Stomach (tissue), 8 donors: ENCODE measurements at regions not wholly inside any gene's neighbourhood (a gene's known extent, or its start where the extent isn't known, plus 50 kb on each side); places are given as distances from the start of the nearest gene placed in this dataset.

Experiments
- DNase-seq, 2 donors: peaks; one replicate each; pipeline versions ENCODE4 v3.0.0 to v3.0.0-alpha.2; 2013 to 2019
- H3K27ac ChIP-seq, 5 donors: fragments of 200-600 bp in 4 of 5; sonication (generic) in 4 of 5; one replicate each; pipeline ENCODE4 v1.5.1; 2013 to 2019; ENCODE audit warnings: mild to moderate bottlenecking in 1 of 5, moderate library complexity in 1 of 5
- H3K27me3 ChIP-seq, 3 donors: fragments of 200-600 bp; sonication (generic); one replicate each; pipeline ENCODE4 v1.5.1; 2017 to 2019; ENCODE audit warnings: mixed run types in 1 of 3
- H3K36me3 ChIP-seq, 4 donors: fragments of 200-600 bp; sonication (generic); 1 replicate in 3 of 4; 2 replicates in 1 of 4; pipeline ENCODE4 v1.5.1; 2016 to 2019
- H3K4me1 ChIP-seq, 4 donors: fragments of 200-600 bp; sonication (generic); one replicate each; pipeline ENCODE4 v1.5.1; 2016 to 2019
- H3K4me3 ChIP-seq, 4 donors: fragments of 200-600 bp; sonication (generic) in 3 of 4; one replicate each; pipeline ENCODE4 v1.5.1; 2016 to 2019; ENCODE audit warnings: mild to moderate bottlenecking in 1 of 4
- H3K9me3 ChIP-seq, 4 donors: fragments of 200-600 bp; sonication (generic); one replicate each; pipeline ENCODE4 v1.5.1; 2016 to 2019
- EP300 ChIP-seq: sonication (generic); formaldehyde crosslinking; IDR thresholded peaks from one replicate; pipeline ENCODE4 v1.6.1; 2017; ENCODE audit warnings: antibody characterized with exemption
- POLR2A ChIP-seq, 4 donors: fragments of 450-650 bp; IDR thresholded peaks; one replicate each; pipeline ENCODE4 v1.6.1; 2016; ENCODE audit warnings: antibody characterized with exemption in 4 of 4, control low read depth in 2 of 4, mild to moderate bottlenecking in 1 of 4, moderate library complexity in 1 of 4
- POLR2AphosphoS5 ChIP-seq, 3 donors: sonication (generic); formaldehyde crosslinking; IDR thresholded peaks; one replicate each; pipeline ENCODE4 v1.6.1; 2016; ENCODE audit warnings: antibody characterized with exemption in 3 of 3
- whole genome bisulfite sequencing, 5 donors: extraction: QIAGEN DNeasy Blood & Tissue Kit in 3 of 5; methylation state at CpG; one replicate each; pipeline versions ENCODE4 v1.1.5 to v1.1.7; 2013 to 2018; 5-methylcytosine and 5-hydroxymethylcytosine counted together
- intact Hi-C: fragments of 100-400 bp; cut with DNase I; formaldehyde crosslinking; loops from one replicate; pipeline ENCODE4 v1.15.1; 2023; ENCODE audit warnings: low total_unique reads
- TF ChIP-seq, protein P1 (sequence below), 7 experiments: fragments of 450-650 bp in 4 of 7; fragments of 200-600 bp in 3 of 7; sonication (generic) in 3 of 7; IDR thresholded peaks; one replicate each; pipeline ENCODE4 v1.5.1; 2016 to 2019; ENCODE audit warnings: antibody characterized with exemption in 7 of 7, control low read depth in 2 of 7, mild to moderate bottlenecking in 1 of 7
- donor health status: healthy with polysubstance abuse.
- donor health status: Bipolar disorder and iron deficiency.
- donor health status: healthy.

DNA sequence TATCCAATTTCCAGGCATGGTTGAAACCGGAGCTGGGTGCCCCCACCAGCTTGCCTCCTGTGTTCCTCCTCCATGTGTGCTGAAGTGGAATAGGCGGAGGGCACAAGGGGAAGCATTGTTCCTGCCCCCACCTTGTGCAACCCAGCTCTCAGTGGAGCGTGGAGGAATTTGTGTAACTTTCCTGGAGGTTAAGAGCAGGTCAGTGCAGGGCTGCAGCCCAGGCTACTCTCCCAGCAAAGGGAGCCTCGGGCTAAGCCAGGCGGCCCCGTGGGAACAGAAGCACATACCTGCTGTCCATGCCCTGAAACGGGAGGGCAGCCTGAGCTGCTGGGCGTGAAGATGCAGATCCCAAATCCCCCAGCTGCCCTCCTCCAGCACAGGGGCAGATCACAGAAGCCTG lies 158.8 kb upstream of the LHX1 start:
- WGBS, 5 donors: 18 to 29% (median 20%) methylated on average over 1 to 8 of the region's 8 CpGs

DNA sequence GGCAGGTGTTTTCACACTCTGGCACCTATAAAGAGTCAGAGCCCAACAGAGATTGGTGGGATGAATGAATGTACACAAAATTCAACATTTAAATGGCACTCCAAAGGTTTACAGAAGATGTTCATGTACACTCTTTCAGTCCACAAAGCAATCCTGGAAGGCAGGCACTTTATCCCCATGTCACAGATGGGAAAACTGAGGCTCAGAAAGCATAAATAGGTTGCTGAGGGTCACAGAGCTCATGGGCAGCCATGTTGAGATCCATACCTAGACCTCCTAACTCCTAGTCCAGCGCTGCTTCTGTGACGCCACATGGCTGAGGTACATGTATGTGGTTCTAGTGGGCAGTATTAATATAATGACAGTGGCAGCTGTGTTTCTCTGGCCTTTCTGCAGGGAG lies 157.7 kb upstream of the LHX1 start:
- H3K4me3 ChIP-seq: no peak overlapping the region
- H3K27ac ChIP-seq: no peak overlapping the region
- no peaks in the 10 kb centered on the region for H3K4me1 ChIP-seq
- no peaks in the 10 kb centered on the region for H3K36me3 ChIP-seq
- H3K27me3 ChIP-seq: peaks cover 0 to 82% (median 7%) of the 10 kb centered on the region in 3 donors
- TF ChIP-seq EP300 (no peak), POLR2AphosphoS5 (IDR thresholded peaks at IDR 0.05) (no peak), POLR2A (IDR thresholded peaks at IDR 0.05) (no peak)
- TF ChIP-seq, protein P1, sequence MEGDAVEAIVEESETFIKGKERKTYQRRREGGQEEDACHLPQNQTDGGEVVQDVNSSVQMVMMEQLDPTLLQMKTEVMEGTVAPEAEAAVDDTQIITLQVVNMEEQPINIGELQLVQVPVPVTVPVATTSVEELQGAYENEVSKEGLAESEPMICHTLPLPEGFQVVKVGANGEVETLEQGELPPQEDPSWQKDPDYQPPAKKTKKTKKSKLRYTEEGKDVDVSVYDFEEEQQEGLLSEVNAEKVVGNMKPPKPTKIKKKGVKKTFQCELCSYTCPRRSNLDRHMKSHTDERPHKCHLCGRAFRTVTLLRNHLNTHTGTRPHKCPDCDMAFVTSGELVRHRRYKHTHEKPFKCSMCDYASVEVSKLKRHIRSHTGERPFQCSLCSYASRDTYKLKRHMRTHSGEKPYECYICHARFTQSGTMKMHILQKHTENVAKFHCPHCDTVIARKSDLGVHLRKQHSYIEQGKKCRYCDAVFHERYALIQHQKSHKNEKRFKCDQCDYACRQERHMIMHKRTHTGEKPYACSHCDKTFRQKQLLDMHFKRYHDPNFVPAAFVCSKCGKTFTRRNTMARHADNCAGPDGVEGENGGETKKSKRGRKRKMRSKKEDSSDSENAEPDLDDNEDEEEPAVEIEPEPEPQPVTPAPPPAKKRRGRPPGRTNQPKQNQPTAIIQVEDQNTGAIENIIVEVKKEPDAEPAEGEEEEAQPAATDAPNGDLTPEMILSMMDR (IDR thresholded peaks at IDR 0.05): no peak
- intact Hi-C loops: no loop called here
- no peak for DNase-seq
- no peaks in the 10 kb centered on the region for H3K9me3 ChIP-seq
- WGBS, 5 donors: 91 to 100% (median 95%) methylated on average over 2 of the region's 2 CpGs

More for the DNA sequence above, 158.8 kb upstream of the LHX1 start:
- Histone ChIP-seq H3K27me3 (peaks cover 0 to 80% (median 7%) of the 10 kb centered on the region in 3 donors), H3K4me1 (no peaks in the 10 kb centered on the region), H3K36me3 (no peaks in the 10 kb centered on the region), H3K27ac (no peak overlapping the region), H3K4me3 (no peak overlapping the region), H3K9me3 (no peaks in the 10 kb centered on the region)
- no peak for DNase-seq
- intact Hi-C loops: no loop called here
- TF ChIP-seq, protein P1 (IDR thresholded peaks at IDR 0.05): no peak
- TF ChIP-seq POLR2AphosphoS5 (IDR thresholded peaks at IDR 0.05): no peak
- TF ChIP-seq POLR2A (IDR thresholded peaks at IDR 0.05): no peak
- no peak for TF ChIP-seq EP300

DNA sequence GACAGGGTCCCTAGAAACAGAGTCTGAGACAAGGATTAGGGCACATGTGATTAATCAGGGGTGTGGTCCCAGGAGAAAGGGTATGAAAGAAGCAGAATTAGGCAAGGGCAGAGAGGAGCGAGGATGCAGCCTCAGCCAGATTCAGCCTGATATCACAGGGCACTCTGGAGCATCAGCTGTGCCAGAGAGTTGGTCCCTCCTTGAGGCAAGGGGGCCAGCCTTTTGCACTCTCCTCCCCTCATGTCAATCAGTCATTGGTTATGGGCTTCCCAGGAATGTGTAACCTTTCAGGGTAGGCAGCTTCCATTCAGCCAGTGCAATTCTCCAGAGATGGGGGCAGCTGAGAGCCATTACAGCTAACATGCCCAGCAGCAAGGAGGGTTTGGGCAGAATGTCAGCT lies 152.6 kb upstream of the LHX1 start:
- TF ChIP-seq, protein P1 (IDR thresholded peaks at IDR 0.05): no peak
- TF ChIP-seq POLR2A (IDR thresholded peaks at IDR 0.05) (no peak), POLR2AphosphoS5 (IDR thresholded peaks at IDR 0.05) (no peak)
- 71 to 85% (median 79%) methylated on average over 1 of the region's 1 CpG for WGBS, 5 donors
- peaks cover 0 to 75% (median 0%) of the 10 kb centered on the region in 3 donors for H3K27me3 ChIP-seq
- intact Hi-C loops: no loop called here
- DNase-seq: no peak
- no peaks in the 10 kb centered on the region for H3K9me3 ChIP-seq
- H3K36me3 ChIP-seq: no peaks in the 10 kb centered on the region
- no peak overlapping the region for H3K4me3 ChIP-seq
- no peak overlapping the region for H3K27ac ChIP-seq
- no peaks in the 10 kb centered on the region for H3K4me1 ChIP-seq

DNA sequence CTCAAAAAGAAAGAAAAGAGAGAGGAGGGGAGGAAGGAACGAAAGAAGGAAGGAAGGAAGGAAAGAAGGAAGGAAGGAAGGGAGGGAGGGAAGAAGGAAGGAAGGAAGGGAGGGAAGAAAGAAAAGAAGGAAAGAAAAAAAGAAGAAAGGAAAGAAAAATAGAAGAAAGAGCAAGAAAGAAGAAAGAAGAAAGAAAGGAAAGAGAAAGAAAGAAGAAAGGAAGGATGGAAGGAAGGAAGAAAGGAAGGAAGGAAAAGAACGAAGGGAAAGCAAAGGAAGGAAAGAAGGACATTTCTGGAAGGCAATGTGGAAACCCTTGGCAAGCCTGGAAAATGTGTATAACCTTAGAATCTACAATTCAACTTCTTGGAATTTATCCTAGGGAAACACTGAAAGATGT lies 150.4 kb upstream of the LHX1 start:
- 74 to 92% (median 83%) methylated on average over 2 of the region's 2 CpGs for WGBS, 5 donors
- DNase-seq: no peak
- Histone ChIP-seq H3K36me3 (no peaks in the 10 kb centered on the region), H3K4me3 (no peak overlapping the region), H3K4me1 (no peaks in the 10 kb centered on the region), H3K27ac (no peak overlapping the region), H3K27me3 (peaks cover 0 to 77% (median 21%) of the 10 kb centered on the region in 3 donors), H3K9me3 (no peaks in the 10 kb centered on the region)
- TF ChIP-seq, protein P1 (IDR thresholded peaks at IDR 0.05): no peak
- no peak for TF ChIP-seq POLR2A (IDR thresholded peaks at IDR 0.05)
- intact Hi-C loops: no loop called here
